IMR-90 (cell line): ENCODE measurements at regions not wholly inside any gene's neighbourhood (a gene's known extent, or its start where the extent isn't known, plus 50 kb on each side); places are given as distances from the start of the nearest gene placed in this dataset.

ENCODE experiments used
- ATAC-seq: fragments of 200-7000 bp; cut with Tn5 transposase; 2 replicates; pipeline ENCODE4 v1.9.1; 2020; ENCODE audit warnings: low read depth, mild to moderate bottlenecking, moderate library complexity
- BruUV-seq: library from RNA; stranded (reverse); fragments of 400-500 nt; replicated peaks from 2 replicates; lab custom pipeline; 2021; lab: Mats Ljungman, UMichigan
- CTCF ChIA-PET: fragments of 300-600 bp; formaldehyde crosslinking; extraction: SDS; loops from one replicate; lab custom pipeline; 2021; ENCODE audit warnings: antibody characterized with exemption; lab: Yijun Ruan, JAX
- POLR2A ChIA-PET: fragments of 300-600 bp; sonication (Branson Sonifier 250); formaldehyde crosslinking; loops from one replicate; lab custom pipeline; 2022; ENCODE audit warnings: antibody characterized with exemption; ENCODE audit not compliant: unreplicated experiment; lab: Charles Lee
- DNase-seq: peaks from one replicate; pipeline ENCODE4 v3.0.0; 2013
- H2AFZ ChIP-seq: replicated peaks from 2 replicates; pipeline ENCODE3; 2013; ENCODE audit warnings: low read length, mild to moderate bottlenecking; ENCODE audit not compliant: poor library complexity
- H2AK5ac ChIP-seq: 2 replicates; pipeline ENCODE4 v1.6.1; 2013; ENCODE audit warnings: low read depth, low read length, inconsistent platforms
- H2AK9ac ChIP-seq: replicated peaks from 2 replicates; pipeline ENCODE3; 2013; ENCODE audit warnings: mild to moderate bottlenecking, low read depth, low read length, moderate library complexity; ENCODE audit not compliant: poor library complexity
- H2BK120ac ChIP-seq: 2 replicates; pipeline ENCODE4 v1.6.1; 2013; ENCODE audit warnings: low read depth, low read length, inconsistent platforms
- H2BK15ac ChIP-seq: 3 replicates; pipeline ENCODE4 v1.6.1; 2013; ENCODE audit warnings: low read depth, low read length, inconsistent platforms
- H2BK20ac ChIP-seq: 2 replicates; pipeline ENCODE4 v1.6.1; 2013; ENCODE audit warnings: low read depth, mild to moderate bottlenecking, inconsistent platforms, low read length, moderate library complexity
- H2BK5ac ChIP-seq: 2 replicates; pipeline ENCODE4 v1.6.1; 2013; ENCODE audit warnings: mild to moderate bottlenecking, low read depth, low read length, inconsistent platforms; ENCODE audit not compliant: poor library complexity, severe bottlenecking
- H3K14ac ChIP-seq: replicated peaks from 2 replicates; pipeline ENCODE4 v1.6.1; 2013; ENCODE audit warnings: low read depth, low read length, inconsistent platforms
- H3K18ac ChIP-seq: 2 replicates; pipeline ENCODE4 v1.6.1; 2013; ENCODE audit warnings: low read depth, low read length, control low read depth
- H3K23ac ChIP-seq: 2 replicates; pipeline ENCODE4 v1.6.1; 2013; ENCODE audit warnings: low read depth, low read length, inconsistent platforms
- H3K27ac ChIP-seq: 2 replicates; pipeline ENCODE4 v1.5.1; 2013; ENCODE audit warnings: mild to moderate bottlenecking, control low read depth, low read length; ENCODE audit not compliant: insufficient read depth
- H3K27me3 ChIP-seq: 2 replicates; pipeline ENCODE4 v1.6.1; 2013; ENCODE audit warnings: low read length; ENCODE audit not compliant: control insufficient read depth, insufficient read depth
- H3K36me3 ChIP-seq: 2 replicates; pipeline ENCODE4 v1.6.1; 2013; ENCODE audit warnings: low read length, mixed read lengths; ENCODE audit not compliant: control insufficient read depth, insufficient read depth
- H3K4ac ChIP-seq: 2 replicates; pipeline ENCODE4 v1.6.1; 2013; ENCODE audit warnings: low read depth, low read length, inconsistent platforms
- H3K4me1 ChIP-seq: 2 replicates; pipeline ENCODE4 v1.6.1; 2013; ENCODE audit warnings: low read length, mixed read lengths; ENCODE audit not compliant: control insufficient read depth, insufficient read depth
- H3K4me2 ChIP-seq: 2 replicates; pipeline ENCODE4 v1.6.1; 2013; ENCODE audit warnings: low read depth, mild to moderate bottlenecking, control low read depth, low read length, moderate library complexity
- H3K4me3 ChIP-seq: 2 replicates; pipeline ENCODE4 v1.5.1; 2013; ENCODE audit warnings: low read depth, mild to moderate bottlenecking, control low read depth, low read length, moderate library complexity; ENCODE audit not compliant: insufficient read depth
- H3K56ac ChIP-seq: 2 replicates; pipeline ENCODE4 v1.6.1; 2013; ENCODE audit warnings: low read length, inconsistent platforms; ENCODE audit not compliant: insufficient read depth; ENCODE audit errors: extremely low read depth
- H3K79me1 ChIP-seq, 2 experiments: 2 replicates each; pipeline ENCODE4 v1.6.1; 2013; ENCODE audit warnings: low read length in 2 of 2, inconsistent platforms in 1 of 2, low read depth in 1 of 2
- H3K9ac ChIP-seq: 2 replicates; pipeline ENCODE4 v1.6.1; 2013; ENCODE audit warnings: low read depth, low read length, control low read depth
- H3K9me1 ChIP-seq: 2 replicates; pipeline ENCODE4 v1.6.1; 2013; ENCODE audit warnings: low read length, inconsistent platforms; ENCODE audit not compliant: insufficient read depth
- H3K9me3 ChIP-seq: 2 replicates; pipeline ENCODE4 v1.6.1; 2013; ENCODE audit warnings: low read length; ENCODE audit not compliant: control insufficient read depth, insufficient read depth
- H4K20me1 ChIP-seq: 2 replicates; pipeline ENCODE4 v1.6.1; 2013; ENCODE audit warnings: low read length, inconsistent platforms; ENCODE audit not compliant: insufficient read depth
- H4K5ac ChIP-seq: 2 replicates; pipeline ENCODE4 v1.6.1; 2013; ENCODE audit warnings: mild to moderate bottlenecking, low read depth, low read length, control low read depth
- H4K8ac ChIP-seq, 2 experiments: 2 replicates each; pipeline ENCODE4 v1.6.1; 2013; ENCODE audit warnings: low read depth in 2 of 2, low read length in 2 of 2, control low read depth in 1 of 2, inconsistent platforms in 1 of 2
- H4K91ac ChIP-seq: 2 replicates; pipeline ENCODE4 v1.6.1; 2013; ENCODE audit warnings: low read depth, low read length, inconsistent platforms; ENCODE audit not compliant: insufficient read depth
- BHLHE40 ChIP-seq: fragments of 150-350 bp; IDR thresholded peaks from 2 replicates; pipeline ENCODE4 v1.6.1; 2016; ENCODE audit warnings: mild to moderate bottlenecking, low read depth, low read length
- CEBPB ChIP-seq: IDR thresholded peaks from 2 replicates; pipeline ENCODE4 v1.6.1; 2012; ENCODE audit warnings: low read depth, low read length, improper control_type of control experiment
- CHD1 ChIP-seq: IDR thresholded peaks from 2 replicates; pipeline ENCODE4 v1.6.1; 2012; ENCODE audit warnings: low read depth, low read length, improper control_type of control experiment
- ELK1 ChIP-seq: fragments of 150-350 bp; IDR thresholded peaks from 2 replicates; pipeline ENCODE4 v1.6.1; 2016; ENCODE audit warnings: low read depth, mild to moderate bottlenecking, low read length, moderate library complexity, borderline replicate concordance
- FOS ChIP-seq: fragments of 150-350 bp; IDR thresholded peaks from 2 replicates; pipeline ENCODE4 v1.6.1; 2016; ENCODE audit warnings: low read depth, low read length
- MAFK ChIP-seq: IDR thresholded peaks from 2 replicates; pipeline ENCODE4 v1.6.1; 2012; ENCODE audit warnings: low read depth, low read length, improper control_type of control experiment
- MAZ ChIP-seq: IDR thresholded peaks from 2 replicates; pipeline ENCODE4 v1.6.1; 2012; ENCODE audit warnings: low read depth, mild to moderate bottlenecking, low read length, improper control_type of control experiment, moderate library complexity, borderline replicate concordance
- MXI1 ChIP-seq: IDR thresholded peaks from 2 replicates; pipeline ENCODE4 v1.6.1; 2012; ENCODE audit warnings: low read depth, mild to moderate bottlenecking, low read length, moderate library complexity, borderline replicate concordance
- NFE2L2 ChIP-seq: fragments of 150-350 bp; IDR thresholded peaks from 2 replicates; pipeline ENCODE4 v1.6.1; 2016; ENCODE audit warnings: low read depth, mild to moderate bottlenecking, low read length
- POLR2A ChIP-seq: IDR thresholded peaks from 2 replicates; pipeline ENCODE4 v1.6.1; 2012; ENCODE audit warnings: mild to moderate bottlenecking, low read depth, low read length
- RAD21 ChIP-seq: IDR thresholded peaks from 2 replicates; pipeline ENCODE4 v1.6.1; 2012; ENCODE audit warnings: low read length, improper control_type of control experiment
- RCOR1 ChIP-seq: IDR thresholded peaks from 2 replicates; pipeline ENCODE4 v1.6.1; 2012; ENCODE audit warnings: mild to moderate bottlenecking, low read length, improper control_type of control experiment; ENCODE audit not compliant: insufficient replicate concordance
- RFX5 ChIP-seq: IDR thresholded peaks from 2 replicates; pipeline ENCODE4 v1.8.0; 2012; ENCODE audit warnings: low read depth, mild to moderate bottlenecking, low read length, moderate library complexity
- SMC3 ChIP-seq: fragments of 150-350 bp; IDR thresholded peaks from 2 replicates; pipeline ENCODE4 v1.6.1; 2016; ENCODE audit warnings: low read depth, mild to moderate bottlenecking, antibody characterized with exemption, low read length, moderate library complexity
- WGBS, 2 experiments: methylation state at CpG; one replicate each; pipeline versions ENCODE4 v1.1.5 to v1.1.7; 2013; ENCODE audit warnings: missing lambda C conversion rate in 2 of 2; ENCODE audit not compliant: insufficient read length in 1 of 2; ENCODE audit errors: extremely low coverage in 2 of 2; 5-methylcytosine and 5-hydroxymethylcytosine counted together
- dilution Hi-C: fragments of 300-500 bp; cut with HindIII; formaldehyde crosslinking; loops from one replicate; pipeline ENCODE4 v1.14.3; 2018; ENCODE audit warnings: low sequenced_read_pairs; ENCODE audit not compliant: unreplicated experiment
- in situ Hi-C: fragments of 300-500 bp; cut with MboI; formaldehyde crosslinking; loops from 3 replicates; pipeline ENCODE4 v1.14.3; 2019; ENCODE audit warnings: low sequenced_read_pairs, inconsistent platforms, mixed read lengths
- intact Hi-C: fragments of 100-400 bp; cut with micrococcal nuclease; formaldehyde crosslinking; loops from 2 replicates; pipeline ENCODE4 v1.10.0; 2022
- TF ChIP-seq, protein P1 (sequence below): conservative IDR thresholded peaks from 2 replicates; pipeline ENCODE4 v1.5.1; 2012; ENCODE audit warnings: mild to moderate bottlenecking, low read depth, low read length, improper control_type of control experiment
- TF ChIP-seq, protein P2 (sequence below): fragments of 150-350 bp; IDR thresholded peaks from 2 replicates; pipeline ENCODE4 v1.6.1; 2017; ENCODE audit warnings: mild to moderate bottlenecking, antibody characterized with exemption, low read length, low read depth

DNA sequence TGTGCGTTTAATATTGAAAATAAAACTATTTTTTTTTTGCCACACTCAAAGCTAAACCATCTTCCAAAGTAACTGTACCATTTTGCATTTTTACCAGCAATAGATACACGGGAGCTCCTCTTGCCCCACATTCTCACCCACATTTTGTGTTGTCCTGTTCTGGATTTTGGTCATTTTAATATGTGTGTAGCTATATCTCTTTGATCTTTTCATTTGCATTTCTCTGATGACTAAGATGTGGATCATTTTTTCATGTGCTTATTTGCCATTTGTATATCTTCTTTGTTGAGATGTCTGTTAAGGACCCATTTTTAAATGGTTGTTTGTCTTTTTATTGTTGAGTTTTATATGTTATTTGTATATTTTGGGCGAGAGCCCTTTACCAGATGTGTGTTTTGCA, 1543.5 kb downstream of the GRIK2 start:
- ChIA-PET CTCF (no interaction called here), POLR2A (no interaction called here)
- H4K91ac ChIP-seq: no peak overlapping the region

More for the DNA sequence above, 1543.5 kb downstream of the GRIK2 start:
- intact Hi-C loops (no loop called here), dilution Hi-C loops (no loop called here), in situ Hi-C loops (no loop called here)
- TF ChIP-seq, protein P1, sequence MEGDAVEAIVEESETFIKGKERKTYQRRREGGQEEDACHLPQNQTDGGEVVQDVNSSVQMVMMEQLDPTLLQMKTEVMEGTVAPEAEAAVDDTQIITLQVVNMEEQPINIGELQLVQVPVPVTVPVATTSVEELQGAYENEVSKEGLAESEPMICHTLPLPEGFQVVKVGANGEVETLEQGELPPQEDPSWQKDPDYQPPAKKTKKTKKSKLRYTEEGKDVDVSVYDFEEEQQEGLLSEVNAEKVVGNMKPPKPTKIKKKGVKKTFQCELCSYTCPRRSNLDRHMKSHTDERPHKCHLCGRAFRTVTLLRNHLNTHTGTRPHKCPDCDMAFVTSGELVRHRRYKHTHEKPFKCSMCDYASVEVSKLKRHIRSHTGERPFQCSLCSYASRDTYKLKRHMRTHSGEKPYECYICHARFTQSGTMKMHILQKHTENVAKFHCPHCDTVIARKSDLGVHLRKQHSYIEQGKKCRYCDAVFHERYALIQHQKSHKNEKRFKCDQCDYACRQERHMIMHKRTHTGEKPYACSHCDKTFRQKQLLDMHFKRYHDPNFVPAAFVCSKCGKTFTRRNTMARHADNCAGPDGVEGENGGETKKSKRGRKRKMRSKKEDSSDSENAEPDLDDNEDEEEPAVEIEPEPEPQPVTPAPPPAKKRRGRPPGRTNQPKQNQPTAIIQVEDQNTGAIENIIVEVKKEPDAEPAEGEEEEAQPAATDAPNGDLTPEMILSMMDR: no peak
- TF ChIP-seq MAZ (no peak), SMC3 (no peak), MAFK (no peak), POLR2A (no peak), ELK1 (no peak), FOS (no peak), RAD21 (no peak), RCOR1 (no peak), NFE2L2 (no peak), RFX5 (no peak), CEBPB (no peak), CHD1 (no peak), MXI1 (no peak), BHLHE40 (no peak)
- TF ChIP-seq, protein P2, sequence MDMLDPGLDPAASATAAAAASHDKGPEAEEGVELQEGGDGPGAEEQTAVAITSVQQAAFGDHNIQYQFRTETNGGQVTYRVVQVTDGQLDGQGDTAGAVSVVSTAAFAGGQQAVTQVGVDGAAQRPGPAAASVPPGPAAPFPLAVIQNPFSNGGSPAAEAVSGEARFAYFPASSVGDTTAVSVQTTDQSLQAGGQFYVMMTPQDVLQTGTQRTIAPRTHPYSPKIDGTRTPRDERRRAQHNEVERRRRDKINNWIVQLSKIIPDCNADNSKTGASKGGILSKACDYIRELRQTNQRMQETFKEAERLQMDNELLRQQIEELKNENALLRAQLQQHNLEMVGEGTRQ: no peak
- no peak overlapping the region for H3K23ac ChIP-seq
- no peaks in the 10 kb centered on the region for H4K20me1 ChIP-seq
- no peak overlapping the region for H2AK9ac ChIP-seq
- no peak overlapping the region for H4K8ac ChIP-seq
- H4K5ac ChIP-seq: no peak overlapping the region
- no peak overlapping the region for H3K4me3 ChIP-seq
- H2AK5ac ChIP-seq: no peak overlapping the region
- no peak overlapping the region for H2BK15ac ChIP-seq
- no CpG with 5 or more reads among the region's 3 CpGs for WGBS, 2 experiments
- H3K4me1 ChIP-seq: no peaks in the 10 kb centered on the region
- no peak overlapping the region for H2BK5ac ChIP-seq
- no peak overlapping the region for H2AFZ ChIP-seq
- H3K27ac ChIP-seq: no peak overlapping the region
- no peaks in the 10 kb centered on the region for H3K36me3 ChIP-seq
- H3K4ac ChIP-seq: no peak overlapping the region
- no peak overlapping the region for H2BK20ac ChIP-seq
- no peak overlapping the region for H3K9ac ChIP-seq
- H2BK120ac ChIP-seq: no peak overlapping the region
- DNase-seq (no peak), ATAC-seq (no peak)
- no peaks in the 10 kb centered on the region for H3K27me3 ChIP-seq
- no peak overlapping the region for H3K18ac ChIP-seq
- no peaks in the 10 kb centered on the region for H3K9me3 ChIP-seq
- H3K9me1 ChIP-seq: no peaks in the 10 kb centered on the region
- no peak overlapping the region for H3K4me2 ChIP-seq
- no peak overlapping the region for H3K56ac ChIP-seq
- no peaks in the 10 kb centered on the region for H3K79me1 ChIP-seq
- no TSS peak for BruUV-seq
- no peak overlapping the region for H3K14ac ChIP-seq
